GM21515 (cell line): ENCODE measurements at regions not wholly inside any gene's neighbourhood (a gene's known extent, or its start where the extent isn't known, plus 50 kb on each side); places are given as distances from the start of the nearest gene placed in this dataset.
"Not testable (repeated sequence)": the region's sequence is repeated elsewhere in the genome, so short reads cannot be mapped to it uniquely, and the experiment has no call there.

ENCODE experiments used
- ATAC-seq: cut with Tn5 transposase; IDR thresholded peaks from one replicate; pipeline ENCODE4 v1.9.1; 2021; ENCODE audit not compliant: unreplicated experiment

GRCh38 chr2:88802026-88802425 is 110.6 kb downstream of the RPIA start:
- ATAC-seq: not testable (repeated sequence)

GRCh38 chr2:88807237-88807962 is 115.9 kb downstream of the RPIA start:
- ATAC-seq: no peak

- no peak for ATAC-seq
Observed at GRCh38 chr2:88808083-88808482, 116.6 kb downstream of the RPIA start.

- no peak for ATAC-seq
Observed at GRCh38 chr2:88808652-88809051, 117.2 kb downstream of the RPIA start.

- no peak for ATAC-seq
Observed at GRCh38 chr2:88809216-88809615, 117.7 kb downstream of the RPIA start.

GRCh38 chr2:88810017-88810416 is 118.5 kb downstream of the RPIA start:
- ATAC-seq: no peak

- no peak for ATAC-seq
Observed at GRCh38 chr2:88810488-88810887, 119.0 kb downstream of the RPIA start.

GRCh38 chr2:88811233-88811632 is 119.8 kb downstream of the RPIA start:
- ATAC-seq: no peak

- ATAC-seq: no peak
Observed at GRCh38 chr2:88811681-88812080, 120.2 kb downstream of the RPIA start.

GRCh38 chr2:88813612-88814011 is 122.1 kb downstream of the RPIA start:
- ATAC-seq: no peak

- ATAC-seq: no peak
Observed at GRCh38 chr2:88815282-88815681, 123.8 kb downstream of the RPIA start.

- no peak for ATAC-seq
Observed at GRCh38 chr2:88815697-88816096, 124.2 kb downstream of the RPIA start.

GRCh38 chr2:88818381-88818780 is 126.9 kb downstream of the RPIA start:
- no peak for ATAC-seq

GRCh38 chr2:88824951-88825350 is 133.5 kb downstream of the RPIA start:
- no peak for ATAC-seq

GRCh38 chr2:88826399-88826798 is 134.9 kb downstream of the RPIA start:
- ATAC-seq: no peak

GRCh38 chr2:88827821-88828220 is 136.3 kb downstream of the RPIA start:
- ATAC-seq: no peak

- ATAC-seq: no peak
Observed at GRCh38 chr2:88828397-88829137, 137.1 kb downstream of the RPIA start.

GRCh38 chr2:88829607-88830463 is 138.4 kb downstream of the RPIA start:
- ATAC-seq: no peak

- ATAC-seq: no peak
Observed at GRCh38 chr2:88831071-88831791, 139.8 kb downstream of the RPIA start.

- peak; percentile 80 for ATAC-seq
Observed at GRCh38 chr2:88831792-88832248, 140.3 kb downstream of the RPIA start.
